SK-N-MC (cell line): ENCODE measurements at regions not wholly inside any gene's neighbourhood (a gene's known extent, or its start where the extent isn't known, plus 50 kb on each side); places are given as distances from the start of the nearest gene placed in this dataset.

Source experiments
- EZH2 ChIP-seq: fragments of 200-600 bp; sonication (generic); IDR thresholded peaks from one replicate; pipeline ENCODE4 v1.6.1; 2017; ENCODE audit warnings: antibody characterized with exemption
- FOXP2 ChIP-seq: optimal IDR thresholded peaks from 2 replicates; pipeline ENCODE3; 2011; ENCODE audit warnings: mild to moderate bottlenecking, moderate library complexity; ENCODE audit not compliant: insufficient read depth; ENCODE audit errors: extremely low read length, control extremely low read depth
- POLR2AphosphoS5 ChIP-seq: IDR thresholded peaks from 2 replicates; pipeline ENCODE4 v1.6.1; 2012; ENCODE audit warnings: mild to moderate bottlenecking, low read depth, low read length, borderline replicate concordance

GRCh38 chr11:109697140-109697843, 275.3 kb downstream of the C11orf87 start:
- TF ChIP-seq EZH2 (no peak), POLR2AphosphoS5 (no peak), FOXP2 (no peak)
